ENCODE measurements at regions not wholly inside any gene's neighbourhood (a gene's known extent, or its start where the extent isn't known, plus 50 kb on each side); places are given as distances from the start of the nearest gene placed in this dataset.

DNA sequence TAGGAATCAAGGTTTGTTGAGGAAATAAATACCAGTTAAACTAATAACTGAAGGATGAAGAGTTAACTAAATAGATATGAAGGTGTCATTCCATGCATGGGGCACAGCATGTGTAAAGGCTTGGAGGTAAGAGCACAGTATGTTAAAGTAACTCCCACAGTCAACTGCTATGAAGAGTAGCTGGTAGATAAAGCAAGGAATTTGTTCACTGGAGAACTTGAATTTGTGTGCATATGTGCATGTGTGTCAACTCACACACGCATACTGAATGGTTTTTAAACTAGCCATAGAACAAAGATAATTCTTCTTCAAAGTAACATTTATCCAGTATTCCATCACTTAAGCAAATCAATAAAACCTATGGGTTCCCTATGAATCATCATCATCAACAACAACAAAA, 135.9 kb downstream of the FAM76B start:
- no peak for ATAC-seq

DNA sequence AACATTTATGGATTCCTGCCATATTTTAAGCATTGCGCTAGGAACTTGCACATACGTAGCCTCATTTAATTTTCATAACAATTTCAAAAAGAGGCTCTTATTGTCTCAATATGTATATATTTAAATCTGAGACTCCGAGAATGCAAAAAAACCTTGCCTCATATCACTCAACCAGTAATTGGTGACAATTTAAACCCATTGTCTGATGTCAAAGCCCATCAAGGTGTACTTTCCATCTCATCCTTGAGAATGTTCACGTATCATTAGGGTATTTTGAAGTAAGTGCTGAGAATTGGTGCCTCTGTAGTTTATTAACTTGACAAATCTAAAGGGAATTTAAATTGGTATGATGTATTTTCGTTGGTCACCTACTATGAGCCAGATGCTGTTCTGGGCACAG, 136.5 kb downstream of the FAM76B start:
- TF ChIP-seq ESRRG (CRISPR knock-in tag; IDR thresholded peaks at IDR 0.05) (no peak), OSR1 (CRISPR knock-in tag; IDR thresholded peaks at IDR 0.05) (no peak), GLIS3 (CRISPR knock-in tag; IDR thresholded peaks at IDR 0.05) (no peak), PPARA (CRISPR knock-in tag; IDR thresholded peaks at IDR 0.05; ENCODE audit: borderline replicate concordance) (no peak), ZNF565 (CRISPR knock-in tag; conservative IDR thresholded peaks at IDR 0.05; ENCODE audit: low read depth) (no peak), RARB (CRISPR knock-in tag; IDR thresholded peaks at IDR 0.05) (no peak)
- TF ChIP-seq, protein P1, sequence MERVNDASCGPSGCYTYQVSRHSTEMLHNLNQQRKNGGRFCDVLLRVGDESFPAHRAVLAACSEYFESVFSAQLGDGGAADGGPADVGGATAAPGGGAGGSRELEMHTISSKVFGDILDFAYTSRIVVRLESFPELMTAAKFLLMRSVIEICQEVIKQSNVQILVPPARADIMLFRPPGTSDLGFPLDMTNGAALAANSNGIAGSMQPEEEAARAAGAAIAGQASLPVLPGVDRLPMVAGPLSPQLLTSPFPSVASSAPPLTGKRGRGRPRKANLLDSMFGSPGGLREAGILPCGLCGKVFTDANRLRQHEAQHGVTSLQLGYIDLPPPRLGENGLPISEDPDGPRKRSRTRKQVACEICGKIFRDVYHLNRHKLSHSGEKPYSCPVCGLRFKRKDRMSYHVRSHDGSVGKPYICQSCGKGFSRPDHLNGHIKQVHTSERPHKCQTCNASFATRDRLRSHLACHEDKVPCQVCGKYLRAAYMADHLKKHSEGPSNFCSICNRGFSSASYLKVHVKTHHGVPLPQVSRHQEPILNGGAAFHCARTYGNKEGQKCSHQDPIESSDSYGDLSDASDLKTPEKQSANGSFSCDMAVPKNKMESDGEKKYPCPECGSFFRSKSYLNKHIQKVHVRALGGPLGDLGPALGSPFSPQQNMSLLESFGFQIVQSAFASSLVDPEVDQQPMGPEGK (CRISPR knock-in tag; IDR thresholded peaks at IDR 0.05; ENCODE audit: borderline replicate concordance), result no peak
- TF ChIP-seq, protein P2, sequence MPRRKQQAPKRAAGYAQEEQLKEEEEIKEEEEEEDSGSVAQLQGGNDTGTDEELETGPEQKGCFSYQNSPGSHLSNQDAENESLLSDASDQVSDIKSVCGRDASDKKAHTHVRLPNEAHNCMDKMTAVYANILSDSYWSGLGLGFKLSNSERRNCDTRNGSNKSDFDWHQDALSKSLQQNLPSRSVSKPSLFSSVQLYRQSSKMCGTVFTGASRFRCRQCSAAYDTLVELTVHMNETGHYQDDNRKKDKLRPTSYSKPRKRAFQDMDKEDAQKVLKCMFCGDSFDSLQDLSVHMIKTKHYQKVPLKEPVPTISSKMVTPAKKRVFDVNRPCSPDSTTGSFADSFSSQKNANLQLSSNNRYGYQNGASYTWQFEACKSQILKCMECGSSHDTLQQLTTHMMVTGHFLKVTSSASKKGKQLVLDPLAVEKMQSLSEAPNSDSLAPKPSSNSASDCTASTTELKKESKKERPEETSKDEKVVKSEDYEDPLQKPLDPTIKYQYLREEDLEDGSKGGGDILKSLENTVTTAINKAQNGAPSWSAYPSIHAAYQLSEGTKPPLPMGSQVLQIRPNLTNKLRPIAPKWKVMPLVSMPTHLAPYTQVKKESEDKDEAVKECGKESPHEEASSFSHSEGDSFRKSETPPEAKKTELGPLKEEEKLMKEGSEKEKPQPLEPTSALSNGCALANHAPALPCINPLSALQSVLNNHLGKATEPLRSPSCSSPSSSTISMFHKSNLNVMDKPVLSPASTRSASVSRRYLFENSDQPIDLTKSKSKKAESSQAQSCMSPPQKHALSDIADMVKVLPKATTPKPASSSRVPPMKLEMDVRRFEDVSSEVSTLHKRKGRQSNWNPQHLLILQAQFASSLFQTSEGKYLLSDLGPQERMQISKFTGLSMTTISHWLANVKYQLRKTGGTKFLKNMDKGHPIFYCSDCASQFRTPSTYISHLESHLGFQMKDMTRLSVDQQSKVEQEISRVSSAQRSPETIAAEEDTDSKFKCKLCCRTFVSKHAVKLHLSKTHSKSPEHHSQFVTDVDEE (CRISPR knock-in tag; IDR thresholded peaks at IDR 0.05), result no peak
- TF ChIP-seq, protein P3, sequence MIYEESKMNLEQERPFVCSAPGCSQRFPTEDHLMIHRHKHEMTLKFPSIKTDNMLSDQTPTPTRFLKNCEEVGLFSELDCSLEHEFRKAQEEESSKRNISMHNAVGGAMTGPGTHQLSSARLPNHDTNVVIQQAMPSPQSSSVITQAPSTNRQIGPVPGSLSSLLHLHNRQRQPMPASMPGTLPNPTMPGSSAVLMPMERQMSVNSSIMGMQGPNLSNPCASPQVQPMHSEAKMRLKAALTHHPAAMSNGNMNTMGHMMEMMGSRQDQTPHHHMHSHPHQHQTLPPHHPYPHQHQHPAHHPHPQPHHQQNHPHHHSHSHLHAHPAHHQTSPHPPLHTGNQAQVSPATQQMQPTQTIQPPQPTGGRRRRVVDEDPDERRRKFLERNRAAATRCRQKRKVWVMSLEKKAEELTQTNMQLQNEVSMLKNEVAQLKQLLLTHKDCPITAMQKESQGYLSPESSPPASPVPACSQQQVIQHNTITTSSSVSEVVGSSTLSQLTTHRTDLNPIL (CRISPR knock-in tag; IDR thresholded peaks at IDR 0.05; ENCODE audit: low read depth), result no peak
- no peak for ATAC-seq

More for the DNA sequence above, 135.9 kb downstream of the FAM76B start:
- TF ChIP-seq BACH2 (CRISPR knock-in tag; IDR thresholded peaks at IDR 0.05; ENCODE audit: borderline replicate concordance), result no peak
- no peak for TF ChIP-seq TOX (CRISPR knock-in tag; IDR thresholded peaks at IDR 0.05; ENCODE audit: borderline replicate concordance)
- no peak for TF ChIP-seq RARB (CRISPR knock-in tag; IDR thresholded peaks at IDR 0.05)
- TF ChIP-seq ZFP30 (CRISPR knock-in tag; IDR thresholded peaks at IDR 0.05), result no peak
- TF ChIP-seq ZC3H10 (CRISPR knock-in tag; IDR thresholded peaks at IDR 0.05), result no peak
- TF ChIP-seq, protein P2 (CRISPR knock-in tag; IDR thresholded peaks at IDR 0.05), result no peak
- TF ChIP-seq ISL1 (CRISPR knock-in tag; IDR thresholded peaks at IDR 0.05), result no peak
- TF ChIP-seq ESRRG (CRISPR knock-in tag; IDR thresholded peaks at IDR 0.05), result no peak
- TF ChIP-seq CSDC2 (CRISPR knock-in tag; IDR thresholded peaks at IDR 0.05), result no peak

DNA sequence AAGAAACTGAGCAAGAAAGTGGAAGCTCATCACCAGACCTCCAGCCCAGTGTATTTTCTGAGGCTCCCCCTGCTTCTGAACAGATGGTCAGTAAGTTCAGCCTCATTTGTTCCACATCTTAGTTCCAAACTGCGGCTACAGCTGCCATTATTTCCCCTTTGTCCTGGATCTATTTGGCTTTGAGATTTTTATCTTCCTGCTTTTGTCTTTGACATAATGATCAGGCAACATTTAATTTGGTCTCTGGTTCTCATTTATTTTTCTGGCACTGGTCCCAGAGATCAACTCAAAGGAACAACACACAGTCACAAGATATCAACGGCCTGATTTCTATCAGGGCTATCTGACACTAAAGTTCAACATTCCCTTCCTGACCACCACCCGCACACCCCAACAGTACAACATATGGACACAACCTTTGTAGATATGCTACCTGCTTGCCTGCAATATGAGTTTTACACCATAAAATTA, 137.5 kb downstream of the FAM76B start:
- TF ChIP-seq TCF4 (CRISPR knock-in tag; IDR thresholded peaks at IDR 0.05; ENCODE audit: borderline replicate concordance) (peak; percentile 96), ZFP3 (CRISPR knock-in tag; IDR thresholded peaks at IDR 0.05) (no peak), GLIS3 (CRISPR knock-in tag; IDR thresholded peaks at IDR 0.05) (0 out of 2 replicates have a peak, but pooled peaks have one; percentile 8), ZNF8 (CRISPR knock-in tag; IDR thresholded peaks at IDR 0.05) (no peak), ISL1 (CRISPR knock-in tag; IDR thresholded peaks at IDR 0.05) (peak; percentile 55; the same call in 1 of the 2 replicates), ZNF565 (CRISPR knock-in tag; conservative IDR thresholded peaks at IDR 0.05; ENCODE audit: low read depth) (no peak)
- TF ChIP-seq, protein P3 (CRISPR knock-in tag; IDR thresholded peaks at IDR 0.05; ENCODE audit: low read depth), result no peak
- TF ChIP-seq, protein P2 (CRISPR knock-in tag; IDR thresholded peaks at IDR 0.05), result peak; percentile 97
- ATAC-seq, result peak; percentile 22; the same call in 1 of the 3 replicates

Measured in SK-N-SH treated with all-trans-retinoic acid at 6 μM for 48 hours (cell line).